ENCODE measurements at regions not wholly inside any gene's neighbourhood (a gene's known extent, or its start where the extent isn't known, plus 50 kb on each side); places are given as distances from the start of the nearest gene placed in this dataset.

GRCh38 chr4:22237846-22238494 is 277.9 kb downstream of the ADGRA3 start:
- H3K4me3 ChIP-seq (replicated peaks in 1 of 3; ENCODE audit: insufficient read depth in 1 of 3, low read depth in 1 of 3, low read length in 3 of 3) = no peak overlapping the region
- DNase-seq (ENCODE audit: low read depth, low spot score) (no peak), FAIRE-seq (no peak)
- H3K9ac ChIP-seq (replicated peaks; ENCODE audit: extremely low read depth, insufficient read depth, low read length) = no peak overlapping the region
- H3K36me3 ChIP-seq (ENCODE audit: control insufficient read depth in 2 of 2, extremely low read depth in 1 of 2, insufficient read depth in 2 of 2, low read length in 2 of 2) = no peaks in the 10 kb centered on the region
- H3K79me2 ChIP-seq (ENCODE audit: control insufficient read depth, insufficient read depth, low read length) = no peaks in the 10 kb centered on the region
- no peak overlapping the region for H3K27ac ChIP-seq (ENCODE audit: insufficient read depth, low read depth, low read length)
- intact Hi-C loops (cut with micrococcal nuclease) (no loop called here), dilution Hi-C loops (cut with MboI; ENCODE audit: extremely low pct_ligation_motif_present, low sequenced_read_pairs) (no loop called here)
- ChIA-PET POLR2A (no interaction called here), CTCF (interaction anchor here (0.8 to 1.1 kb wide), 2 partner anchors 9 to 448 kb away, joined by 3 read pairs; no protein-coding TSS in a partner anchor)
- H3K9me1 ChIP-seq (replicated peaks; ENCODE audit: control insufficient read depth, extremely low read depth, insufficient read depth, low read length) = no peaks in the 10 kb centered on the region
- H3K9me3 ChIP-seq (replicated peaks; ENCODE audit: control insufficient read depth, insufficient read depth, low read length) = no peaks in the 10 kb centered on the region
- H3K4me2 ChIP-seq (ENCODE audit: insufficient read depth, low read length) = no peak overlapping the region
- no peaks in the 10 kb centered on the region for H3K27me3 ChIP-seq (ENCODE audit: control insufficient read depth in 2 of 2, insufficient read depth in 2 of 2, low read length in 2 of 2)
- no peaks in the 10 kb centered on the region for H4K20me1 ChIP-seq (replicated peaks; ENCODE audit: control insufficient read depth, extremely low read depth, insufficient read depth, low read length)
- no TSS peak for BruUV-seq (replicated peaks)
- no peak for TF ChIP-seq GATA2 (IDR thresholded peaks at IDR 0.05; ENCODE audit: insufficient read depth, insufficient read length, low read depth, low read length)
- no peak for TF ChIP-seq EZH2 (IDR thresholded peaks at IDR 0.05; ENCODE audit: borderline replicate concordance, low read depth, low read length, severe bottlenecking)
- no peak for TF ChIP-seq JUN (IDR thresholded peaks at IDR 0.05; ENCODE audit: borderline replicate concordance, insufficient read depth, insufficient read length, low read depth)
- TF ChIP-seq, protein P1, sequence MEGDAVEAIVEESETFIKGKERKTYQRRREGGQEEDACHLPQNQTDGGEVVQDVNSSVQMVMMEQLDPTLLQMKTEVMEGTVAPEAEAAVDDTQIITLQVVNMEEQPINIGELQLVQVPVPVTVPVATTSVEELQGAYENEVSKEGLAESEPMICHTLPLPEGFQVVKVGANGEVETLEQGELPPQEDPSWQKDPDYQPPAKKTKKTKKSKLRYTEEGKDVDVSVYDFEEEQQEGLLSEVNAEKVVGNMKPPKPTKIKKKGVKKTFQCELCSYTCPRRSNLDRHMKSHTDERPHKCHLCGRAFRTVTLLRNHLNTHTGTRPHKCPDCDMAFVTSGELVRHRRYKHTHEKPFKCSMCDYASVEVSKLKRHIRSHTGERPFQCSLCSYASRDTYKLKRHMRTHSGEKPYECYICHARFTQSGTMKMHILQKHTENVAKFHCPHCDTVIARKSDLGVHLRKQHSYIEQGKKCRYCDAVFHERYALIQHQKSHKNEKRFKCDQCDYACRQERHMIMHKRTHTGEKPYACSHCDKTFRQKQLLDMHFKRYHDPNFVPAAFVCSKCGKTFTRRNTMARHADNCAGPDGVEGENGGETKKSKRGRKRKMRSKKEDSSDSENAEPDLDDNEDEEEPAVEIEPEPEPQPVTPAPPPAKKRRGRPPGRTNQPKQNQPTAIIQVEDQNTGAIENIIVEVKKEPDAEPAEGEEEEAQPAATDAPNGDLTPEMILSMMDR (IDR thresholded peaks at IDR 0.05; ENCODE audit: extremely low read depth in 1 of 2, insufficient read depth in 1 of 2, low read depth in 1 of 2, low read length in 2 of 2) = no peak
- no peak for TF ChIP-seq POLR2AphosphoS5 (IDR thresholded peaks at IDR 0.05; ENCODE audit: insufficient read depth, low read depth, low read length)
- TF ChIP-seq, protein P2, sequence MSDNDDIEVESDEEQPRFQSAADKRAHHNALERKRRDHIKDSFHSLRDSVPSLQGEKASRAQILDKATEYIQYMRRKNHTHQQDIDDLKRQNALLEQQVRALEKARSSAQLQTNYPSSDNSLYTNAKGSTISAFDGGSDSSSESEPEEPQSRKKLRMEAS (IDR thresholded peaks at IDR 0.05; ENCODE audit: insufficient read depth, insufficient read length) = no peak
- TF ChIP-seq POLR2A (IDR thresholded peaks at IDR 0.05; ENCODE audit: low read depth, low read length) = no peak
- TF ChIP-seq MYC (IDR thresholded peaks at IDR 0.05; ENCODE audit: low read depth, low read length) = no peak
- TF ChIP-seq FOS (IDR thresholded peaks at IDR 0.05; ENCODE audit: borderline replicate concordance, insufficient read depth, low read length) = no peak
- no peak overlapping the region for H2AFZ ChIP-seq (ENCODE audit: low read depth, low read length)
- H3K4me1 ChIP-seq (ENCODE audit: control insufficient read depth, extremely low read depth, insufficient read depth, low read length) = no peaks in the 10 kb centered on the region

All from endothelial cell of umbilical vein (primary cell).